ENCODE measurements at regions not wholly inside any gene's neighbourhood (a gene's known extent, or its start where the extent isn't known, plus 50 kb on each side); places are given as distances from the start of the nearest gene placed in this dataset.

DNA sequence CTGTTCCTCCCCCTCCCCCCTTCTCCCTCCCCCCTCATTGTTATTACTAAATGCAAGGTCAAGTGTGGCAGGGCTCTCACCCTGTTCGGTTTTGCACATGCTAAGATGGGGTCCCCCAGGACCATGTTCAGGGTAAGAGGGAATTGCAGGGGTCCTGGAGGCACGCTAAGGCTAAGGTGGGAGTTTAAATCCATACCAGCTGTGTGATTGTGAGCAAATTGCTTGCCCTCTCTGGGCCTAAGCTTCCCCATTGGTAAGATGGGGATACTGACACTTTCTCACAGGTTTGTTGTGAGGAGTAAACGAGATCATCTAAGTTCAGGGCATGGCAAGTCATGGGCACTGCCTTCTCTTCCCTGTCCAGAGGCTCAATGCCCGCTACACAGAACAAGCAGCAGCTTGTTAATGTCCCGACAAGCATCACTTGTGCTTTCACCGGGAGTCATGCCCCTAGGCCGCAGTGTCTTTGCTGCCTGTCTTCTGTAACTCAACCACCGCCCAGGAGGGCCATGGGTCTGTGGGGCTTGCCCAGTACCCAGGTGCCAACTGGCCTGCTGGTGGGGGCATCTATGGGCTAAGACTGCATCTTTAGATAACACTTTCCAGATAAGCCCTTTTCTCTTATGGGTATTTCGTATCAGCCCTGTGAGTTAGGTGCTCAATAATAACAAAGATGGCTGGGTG, 279.1 kb downstream of the MYCN start:
- TF ChIP-seq CTCF (IDR thresholded peaks at IDR 0.05 in 8 of 11, conservative IDR thresholded peaks at IDR 0.05 in 3 of 11) (no peak), POLR2A (IDR thresholded peaks at IDR 0.05) (no peak), POLR2AphosphoS5 (IDR thresholded peaks at IDR 0.05) (no peak)
